Suprapubic skin (tissue), 4 donors: ENCODE measurements at regions not wholly inside any gene's neighbourhood (a gene's known extent, or its start where the extent isn't known, plus 50 kb on each side); places are given as distances from the start of the nearest gene placed in this dataset.

Source experiments
- DNase-seq, 2 donors: peaks; one replicate each; pipeline ENCODE4 v3.0.0-alpha.2; 2019; ENCODE audit warnings: low spot score in 2 of 2
- H3K27ac ChIP-seq: fragments of 200-600 bp; sonication (generic); one replicate; pipeline ENCODE4 v1.5.1; 2019
- H3K27me3 ChIP-seq: fragments of 200-600 bp; sonication (generic); one replicate; pipeline ENCODE4 v1.5.1; 2019
- H3K36me3 ChIP-seq: fragments of 200-600 bp; sonication (generic); one replicate; pipeline ENCODE4 v1.5.1; 2019
- H3K4me1 ChIP-seq: fragments of 200-600 bp; sonication (generic); one replicate; pipeline ENCODE4 v1.5.1; 2019
- H3K4me3 ChIP-seq: fragments of 200-600 bp; sonication (generic); one replicate; pipeline ENCODE4 v1.5.1; 2019; ENCODE audit warnings: mild to moderate bottlenecking
- H3K9me3 ChIP-seq: fragments of 200-600 bp; sonication (generic); one replicate; pipeline ENCODE4 v1.5.1; 2019
- CTCF ChIP-seq, 2 donors: fragments of 200-600 bp in 1 of 2; fragments of 450-650 bp in 1 of 2; sonication (generic) in 1 of 2; IDR thresholded peaks; one replicate each; pipeline ENCODE4 v1.5.1; 2016 to 2019; ENCODE audit warnings: antibody characterized with exemption in 2 of 2, mild to moderate bottlenecking in 1 of 2, moderate library complexity in 1 of 2
- EP300 ChIP-seq: sonication (generic); formaldehyde crosslinking; IDR thresholded peaks from one replicate; pipeline ENCODE4 v1.6.1; 2017; ENCODE audit warnings: antibody characterized with exemption
- POLR2A ChIP-seq, 2 donors: fragments of 450-650 bp; IDR thresholded peaks; one replicate each; pipeline ENCODE4 v1.6.1; 2017; ENCODE audit warnings: antibody characterized with exemption in 2 of 2, mild to moderate bottlenecking in 2 of 2, moderate library complexity in 2 of 2
- POLR2AphosphoS5 ChIP-seq, 3 donors: sonication (generic); formaldehyde crosslinking; IDR thresholded peaks; one replicate each; pipeline ENCODE4 v1.6.1; 2017; ENCODE audit warnings: antibody characterized with exemption in 3 of 3
- WGBS: methylation state at CpG from one replicate; pipeline ENCODE4 v1.1.5; 2018; 5-methylcytosine and 5-hydroxymethylcytosine counted together

GRCh38 chr4:34767407-34767806, 1476.9 kb downstream of the ARAP2 start:
- no peaks in the 10 kb centered on the region for H3K36me3 ChIP-seq
- H3K9me3 ChIP-seq, result no peaks in the 10 kb centered on the region
- TF ChIP-seq POLR2A (IDR thresholded peaks at IDR 0.05) (no peak), EP300 (no peak), CTCF (IDR thresholded peaks at IDR 0.05) (no peak), POLR2AphosphoS5 (IDR thresholded peaks at IDR 0.05) (no peak)
- no peaks in the 10 kb centered on the region for H3K27me3 ChIP-seq
- 30% methylated on average over 2 of the region's 2 CpGs for WGBS
- no peak overlapping the region for H3K27ac ChIP-seq
- no peak overlapping the region for H3K4me3 ChIP-seq
- H3K4me1 ChIP-seq, result no peaks in the 10 kb centered on the region
- DNase-seq, result no peak

- no peaks in the 10 kb centered on the region for H3K27me3 ChIP-seq
- H3K4me3 ChIP-seq, result no peak overlapping the region
- 70% methylated on average over 8 of the region's 8 CpGs for WGBS
- H3K9me3 ChIP-seq, result no peaks in the 10 kb centered on the region
- DNase-seq, result no peak
- H3K4me1 ChIP-seq, result no peaks in the 10 kb centered on the region
- TF ChIP-seq POLR2AphosphoS5 (IDR thresholded peaks at IDR 0.05), result no peak
- TF ChIP-seq EP300, result no peak
- no peak for TF ChIP-seq CTCF (IDR thresholded peaks at IDR 0.05)
- TF ChIP-seq POLR2A (IDR thresholded peaks at IDR 0.05), result no peak
- H3K36me3 ChIP-seq, result no peaks in the 10 kb centered on the region
- H3K27ac ChIP-seq, result no peak overlapping the region
These were observed 1472.7 kb downstream of the ARAP2 start for GRCh38 chr4:34771632-34772031.

GRCh38 chr4:34790131-34790530, 1454.2 kb downstream of the ARAP2 start:
- Histone ChIP-seq H3K27me3 (no peaks in the 10 kb centered on the region), H3K9me3 (peaks cover 12% of the 10 kb centered on the region), H3K4me1 (no peaks in the 10 kb centered on the region), H3K4me3 (no peak overlapping the region), H3K36me3 (no peaks in the 10 kb centered on the region), H3K27ac (no peak overlapping the region)
- 62% methylated on average over 2 of the region's 2 CpGs for WGBS
- DNase-seq, result no peak
- TF ChIP-seq EP300, result no peak
- TF ChIP-seq POLR2AphosphoS5 (IDR thresholded peaks at IDR 0.05), result no peak
- TF ChIP-seq POLR2A (IDR thresholded peaks at IDR 0.05), result no peak
- no peak for TF ChIP-seq CTCF (IDR thresholded peaks at IDR 0.05)

- WGBS, result 90% methylated on average over 2 of the region's 2 CpGs
- no peak for TF ChIP-seq CTCF (IDR thresholded peaks at IDR 0.05)
- no peak for TF ChIP-seq POLR2AphosphoS5 (IDR thresholded peaks at IDR 0.05)
- TF ChIP-seq EP300, result no peak
- TF ChIP-seq POLR2A (IDR thresholded peaks at IDR 0.05), result no peak
- Histone ChIP-seq H3K27ac (no peak overlapping the region), H3K4me1 (no peaks in the 10 kb centered on the region), H3K27me3 (no peaks in the 10 kb centered on the region), H3K9me3 (peaks cover 12% of the 10 kb centered on the region), H3K36me3 (no peaks in the 10 kb centered on the region), H3K4me3 (no peak overlapping the region)
- no peak for DNase-seq
These were observed 1453.1 kb downstream of the ARAP2 start for GRCh38 chr4:34791209-34791608.

GRCh38 chr4:34800953-34801352, 1443.4 kb downstream of the ARAP2 start:
- Histone ChIP-seq H3K27ac (no peak overlapping the region), H3K9me3 (no peaks in the 10 kb centered on the region), H3K4me1 (no peaks in the 10 kb centered on the region), H3K36me3 (no peaks in the 10 kb centered on the region), H3K4me3 (no peak overlapping the region), H3K27me3 (no peaks in the 10 kb centered on the region)
- no peak for DNase-seq
- 94% methylated on average over 1 of the region's 1 CpG for whole genome bisulfite sequencing
- TF ChIP-seq EP300, result no peak
- TF ChIP-seq POLR2AphosphoS5 (IDR thresholded peaks at IDR 0.05), result no peak
- no peak for TF ChIP-seq POLR2A (IDR thresholded peaks at IDR 0.05)
- no peak for TF ChIP-seq CTCF (IDR thresholded peaks at IDR 0.05)
